NCI-H524 (cell line): ENCODE measurements at regions not wholly inside any gene's neighbourhood (a gene's known extent, or its start where the extent isn't known, plus 50 kb on each side); places are given as distances from the start of the nearest gene placed in this dataset.

Source experiments
- DNase-seq, 2 experiments: peaks; one replicate each; lab custom pipeline; 2025; lab: John Stamatoyannopoulos, UW

- no peak for DNase-seq
These were observed 240.7 kb downstream of the RBFOX3 start for GRCh38 chr17:79370126-79370525.

GRCh38 chr17:79369532-79369931 is 241.3 kb downstream of the RBFOX3 start:
- DNase-seq: no peak

- DNase-seq: no peak
These were observed 241.8 kb downstream of the RBFOX3 start for GRCh38 chr17:79369001-79369400.

- no peak for DNase-seq
These were observed 242.3 kb downstream of the RBFOX3 start for GRCh38 chr17:79368521-79368920.

- DNase-seq: no peak
These were observed 243.8 kb downstream of the RBFOX3 start for GRCh38 chr17:79366988-79367571.

GRCh38 chr17:79365836-79366770 is 244.7 kb downstream of the RBFOX3 start:
- peak in 1 of 2 experiments; percentile 29 for DNase-seq

- no peak for DNase-seq
These were observed 245.5 kb downstream of the RBFOX3 start for GRCh38 chr17:79365351-79365750.

- no peak for DNase-seq
These were observed 246.3 kb downstream of the RBFOX3 start for GRCh38 chr17:79364315-79365094.

- DNase-seq: no peak
These were observed 247.1 kb downstream of the RBFOX3 start for GRCh38 chr17:79363552-79364275.

GRCh38 chr17:79362772-79363305 is 248.0 kb downstream of the RBFOX3 start:
- no peak for DNase-seq

- no peak for DNase-seq
These were observed 248.7 kb downstream of the RBFOX3 start for GRCh38 chr17:79361873-79362771.

GRCh38 chr17:79361221-79361734 is 249.6 kb downstream of the RBFOX3 start:
- peak; percentile 37 to 55 for DNase-seq

- no peak for DNase-seq
These were observed 250.7 kb downstream of the RBFOX3 start for GRCh38 chr17:79360196-79360595.

- DNase-seq: no peak
These were observed 253.9 kb downstream of the RBFOX3 start for GRCh38 chr17:79356839-79357447.

GRCh38 chr17:79355165-79355564 is 255.7 kb downstream of the RBFOX3 start:
- DNase-seq: no peak

GRCh38 chr17:79354173-79354820 is 256.6 kb downstream of the RBFOX3 start:
- no peak for DNase-seq

- no peak for DNase-seq
These were observed 257.3 kb downstream of the RBFOX3 start for GRCh38 chr17:79353548-79353947.

GRCh38 chr17:79353016-79353415 is 257.8 kb downstream of the RBFOX3 start:
- no peak for DNase-seq

GRCh38 chr17:79350533-79350932 is 260.3 kb downstream of the RBFOX3 start:
- no peak for DNase-seq
